ENCODE measurements at regions not wholly inside any gene's neighbourhood (a gene's known extent, or its start where the extent isn't known, plus 50 kb on each side); places are given as distances from the start of the nearest gene placed in this dataset.

- no peak for TF ChIP-seq CTCF (conservative IDR thresholded peaks at IDR 0.05; ENCODE audit: low read depth in 2 of 2)
- TF ChIP-seq CREB1 (CRISPR knock-in tag; IDR thresholded peaks at IDR 0.05; ENCODE audit: low read depth), result no peak
- TF ChIP-seq EZH2 (IDR thresholded peaks at IDR 0.05; ENCODE audit: low read depth, unreplicated experiment), result no peak
These were observed 385.3 kb upstream of the IRX4 start for GRCh38 chr5:2267991-2268390.

Measured in GM23338 (cell line).